ENCODE measurements at regions not wholly inside any gene's neighbourhood (a gene's known extent, or its start where the extent isn't known, plus 50 kb on each side); places are given as distances from the start of the nearest gene placed in this dataset.

- ATAC-seq (peak; percentile 62; the same call in 1 of the 2 replicates), DNase-seq (peak; percentile 25)
- H2AFZ ChIP-seq (ENCODE audit: low read length): no peak overlapping the region
- no peaks in the 10 kb centered on the region for H3K79me2 ChIP-seq (ENCODE audit: low read length)
- no peaks in the 10 kb centered on the region for H3K36me3 ChIP-seq (ENCODE audit: low read depth, low read length)
- ChIA-PET POLR2A (ENCODE audit: unreplicated experiment) (no interaction called here), CTCF (interaction anchor here (0.7 to 1.0 kb wide), 5 partner anchors 168 to 351 kb away, joined by 3 to 9 read pairs (median 4); no protein-coding TSS in a partner anchor)
- no peaks in the 10 kb centered on the region for H3K9me3 ChIP-seq (ENCODE audit: low read length)
- no peak overlapping the region for H3K9ac ChIP-seq (ENCODE audit: low read length)
- intact Hi-C loops (cut with micrococcal nuclease): loop anchor here (2.0 to 5.0 kb wide), 2 partner anchors 172 to 241 kb away; no protein-coding TSS in a partner anchor
- no peaks in the 10 kb centered on the region for H3K9me2 ChIP-seq (replicated peaks; ENCODE audit: low read length)
- H3K4me2 ChIP-seq (ENCODE audit: low read length): no peak overlapping the region
- no TSS peak for BruUV-seq (replicated peaks)
- no peaks in the 10 kb centered on the region for H4K20me1 ChIP-seq (ENCODE audit: low read length)
- H3F3A ChIP-seq (ENCODE audit: low read length, unreplicated experiment): no peaks in the 10 kb centered on the region
- H3K27me3 ChIP-seq (ENCODE audit: low read length): no peaks in the 10 kb centered on the region
- peak; percentile 59 for TF ChIP-seq CTCF (conservative IDR thresholded peaks at IDR 0.05; ENCODE audit: low read depth, low read length)
- TF ChIP-seq EZH2phosphoT487 (IDR thresholded peaks at IDR 0.05; ENCODE audit: borderline replicate concordance, low read length): no peak
- H3K27ac ChIP-seq (ENCODE audit: low read length): no peak overlapping the region
- H3K4me1 ChIP-seq (ENCODE audit: insufficient read depth, low read length): no peaks in the 10 kb centered on the region
- no peak overlapping the region for H3K4me3 ChIP-seq (ENCODE audit: low read length)
Observed at GRCh38 chr13:70964124-70964523, 855.9 kb upstream of the KLHL1 start.

- no peaks in the 10 kb centered on the region for H3F3A ChIP-seq (ENCODE audit: low read length, unreplicated experiment)
- no peaks in the 10 kb centered on the region for H3K9me2 ChIP-seq (replicated peaks; ENCODE audit: low read length)
- no peaks in the 10 kb centered on the region for H4K20me1 ChIP-seq (ENCODE audit: low read length)
- peak overlapping the region; percentile 35; the same call in 1 of the 2 replicates for H3K4me2 ChIP-seq (ENCODE audit: low read length)
- CTCF ChIA-PET: interaction anchor here (0.6 kb wide), 1 partner anchor 154 kb away, joined by 4 read pairs; no protein-coding TSS in a partner anchor
- DNase-seq: peak; percentile 51
- no peak for ATAC-seq
- H3K27ac ChIP-seq (ENCODE audit: low read length): no peak overlapping the region
- no peaks in the 10 kb centered on the region for H3K79me2 ChIP-seq (ENCODE audit: low read length)
- no peaks in the 10 kb centered on the region for H3K4me1 ChIP-seq (ENCODE audit: insufficient read depth, low read length)
- H2AFZ ChIP-seq (ENCODE audit: low read length): peak overlapping the region; percentile 50; the same call in 1 of the 2 replicates
- intact Hi-C loops (cut with micrococcal nuclease): loop anchor here (1.0 to 5.0 kb wide), 3 partner anchors 169 to 340 kb away; no protein-coding TSS in a partner anchor
- no peak for TF ChIP-seq EZH2 (IDR thresholded peaks at IDR 0.05; ENCODE audit: low read length, unreplicated experiment)
- TF ChIP-seq CTCF (conservative IDR thresholded peaks at IDR 0.05; ENCODE audit: low read depth, low read length): peak; percentile 75
- no peak for TF ChIP-seq EZH2phosphoT487 (IDR thresholded peaks at IDR 0.05; ENCODE audit: borderline replicate concordance, low read length)
- POLR2A ChIA-PET (ENCODE audit: unreplicated experiment): no interaction called here
- no peaks in the 10 kb centered on the region for H3K27me3 ChIP-seq (ENCODE audit: low read length)
- BruUV-seq (replicated peaks): no TSS peak
- H3K9me3 ChIP-seq (ENCODE audit: low read length): no peaks in the 10 kb centered on the region
- H3K4me3 ChIP-seq (ENCODE audit: low read length): peak overlapping the region; percentile 42; the same call in 1 of the 2 replicates
- H3K9ac ChIP-seq (ENCODE audit: low read length): peak overlapping the region; percentile 22; the same call in 1 of the 2 replicates
- H3K36me3 ChIP-seq (ENCODE audit: low read depth, low read length): no peaks in the 10 kb centered on the region
Observed at GRCh38 chr13:70960841-70961443, 852.7 kb upstream of the KLHL1 start.
